Ishikawa (cell line): ENCODE measurements at regions not wholly inside any gene's neighbourhood (a gene's known extent, or its start where the extent isn't known, plus 50 kb on each side); places are given as distances from the start of the nearest gene placed in this dataset.

Experiments
- CEBPB ChIP-seq: IDR thresholded peaks from 2 replicates; pipeline ENCODE4 v1.6.1; 2012
- CREB1 ChIP-seq: IDR thresholded peaks from 2 replicates; pipeline ENCODE4 v1.6.1; 2012; ENCODE audit warnings: low read depth
- EGR1 ChIP-seq: IDR thresholded peaks from 2 replicates; pipeline ENCODE4 v1.6.1; 2012
- EP300 ChIP-seq: IDR thresholded peaks from 2 replicates; pipeline ENCODE4 v1.6.1; 2012; ENCODE audit warnings: borderline replicate concordance
- MAX ChIP-seq: IDR thresholded peaks from 2 replicates; pipeline ENCODE4 v1.6.1; 2012
- NFIC ChIP-seq: IDR thresholded peaks from 2 replicates; pipeline ENCODE4 v1.6.1; 2012
- REST ChIP-seq: IDR thresholded peaks from 2 replicates; pipeline ENCODE4 v1.6.1; 2012; ENCODE audit warnings: low read depth, mild to moderate bottlenecking
- TAF1 ChIP-seq: IDR thresholded peaks from 2 replicates; pipeline ENCODE4 v1.6.1; 2012; ENCODE audit warnings: low read depth, mild to moderate bottlenecking
- USF1 ChIP-seq: IDR thresholded peaks from 2 replicates; pipeline ENCODE4 v1.6.1; 2012
- YY1 ChIP-seq: IDR thresholded peaks from 2 replicates; pipeline ENCODE4 v1.6.1; 2012; ENCODE audit warnings: low read depth
- ZBTB7A ChIP-seq: IDR thresholded peaks from 2 replicates; pipeline ENCODE4 v1.6.1; 2012; ENCODE audit warnings: low read depth

GRCh38 chr22:35483730-35484129, 56.9 kb upstream of the RASD2 start:
- TF ChIP-seq REST (no peak), YY1 (no peak), MAX (no peak), CEBPB (no peak), CREB1 (no peak), EP300 (no peak), ZBTB7A (no peak), TAF1 (no peak), EGR1 (no peak), NFIC (no peak), USF1 (no peak)
